T-helper 2 cell treated with Interferon-gamma antibody and Interleukin-4, amounts not matched to agents 100 ng/mL and 5 ng/mL, for 36 hours (primary cell): ENCODE measurements at regions not wholly inside any gene's neighbourhood (a gene's known extent, or its start where the extent isn't known, plus 50 kb on each side); places are given as distances from the start of the nearest gene placed in this dataset.
"Not testable (repeated sequence)": the region's sequence is repeated elsewhere in the genome, so short reads cannot be mapped to it uniquely, and the experiment has no call there.

Experiments
- intact Hi-C: fragments of 100-400 bp; cut with micrococcal nuclease; formaldehyde crosslinking; loops from one replicate; pipeline ENCODE4 v1.15.1; 2023

DNA sequence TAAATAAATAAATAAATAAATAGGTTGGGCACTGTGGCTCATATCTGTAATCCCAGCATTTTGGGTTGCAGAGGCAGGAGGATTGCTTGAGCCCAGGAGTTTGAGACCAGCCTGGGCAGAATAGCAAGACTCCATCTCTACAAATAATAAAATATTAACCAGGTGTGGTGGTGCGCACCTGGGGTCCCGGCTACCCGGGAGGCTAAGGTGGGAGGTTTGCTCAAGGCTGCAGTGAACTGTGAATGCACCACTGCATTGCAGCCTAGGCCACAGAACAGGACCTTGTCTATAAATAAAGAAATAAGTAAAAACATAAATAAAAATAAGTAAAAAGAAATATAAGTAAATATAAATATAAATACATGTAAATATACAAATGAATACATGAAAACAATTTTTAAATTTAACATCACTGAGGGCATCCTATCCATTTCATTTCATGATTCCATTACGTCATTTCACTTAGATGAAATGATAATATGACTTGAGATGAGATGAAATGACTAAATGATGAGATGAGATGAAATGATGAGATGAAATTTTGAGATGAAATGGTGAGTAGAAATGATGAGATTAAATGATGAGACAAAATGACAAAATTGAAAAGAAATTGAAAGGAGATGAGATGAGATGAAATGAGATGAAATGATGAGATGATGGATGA lies 233.4 kb downstream of the GOLGA6L6 start:
- intact Hi-C loops = not testable (repeated sequence)

DNA sequence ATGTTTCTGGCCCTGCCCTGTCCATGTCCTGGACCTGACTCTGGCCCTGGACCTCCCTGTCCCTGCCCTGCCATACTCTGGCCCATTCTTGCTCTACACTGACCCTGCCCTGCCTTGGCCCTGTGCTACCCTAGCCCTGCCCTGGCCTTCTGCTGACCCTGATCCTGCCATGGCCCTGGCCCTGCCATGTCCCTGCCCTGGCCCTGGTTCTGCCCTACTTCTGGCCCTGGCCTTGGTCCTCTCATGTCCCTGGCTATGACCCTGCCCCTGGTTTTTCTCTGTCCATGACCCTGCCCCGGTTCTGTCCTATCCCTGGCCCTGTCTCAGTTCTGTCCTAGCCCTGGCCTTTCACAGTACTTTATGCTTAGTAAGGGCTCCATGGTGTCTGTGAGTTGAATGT lies 234.5 kb downstream of the GOLGA6L6 start:
- intact Hi-C loops = not testable (repeated sequence)

DNA sequence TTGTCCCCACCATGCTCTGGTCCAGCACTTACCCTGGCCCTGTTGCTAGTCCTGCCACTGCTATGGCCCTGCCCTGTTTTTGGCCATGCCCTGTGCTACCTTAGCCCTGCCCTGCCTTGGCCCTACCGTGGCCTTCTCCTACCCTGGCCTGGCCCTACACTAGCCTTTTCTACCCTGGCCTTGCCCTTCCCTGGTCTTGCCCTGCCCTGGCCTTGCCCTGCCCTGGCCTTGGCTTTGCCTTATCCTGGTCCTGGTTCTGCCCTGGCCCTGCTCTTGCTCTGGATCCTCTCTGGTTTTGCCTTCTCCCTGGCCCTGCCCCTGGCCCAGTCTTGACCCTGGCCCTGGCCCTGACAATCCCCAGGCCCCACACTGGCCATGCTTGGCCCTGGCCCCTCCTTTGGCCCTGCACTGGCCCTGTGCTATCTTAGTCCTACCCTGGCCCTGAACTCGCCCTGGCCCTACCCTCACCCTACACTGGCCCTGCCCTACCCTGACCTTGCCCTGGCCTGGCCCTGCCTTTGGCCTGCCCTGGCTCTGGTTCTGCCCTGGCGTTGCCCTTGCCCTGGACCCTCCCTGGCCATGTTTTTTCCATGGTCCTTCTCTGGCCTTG lies 235.0 kb downstream of the GOLGA6L6 start:
- intact Hi-C loops = not testable (repeated sequence)

DNA sequence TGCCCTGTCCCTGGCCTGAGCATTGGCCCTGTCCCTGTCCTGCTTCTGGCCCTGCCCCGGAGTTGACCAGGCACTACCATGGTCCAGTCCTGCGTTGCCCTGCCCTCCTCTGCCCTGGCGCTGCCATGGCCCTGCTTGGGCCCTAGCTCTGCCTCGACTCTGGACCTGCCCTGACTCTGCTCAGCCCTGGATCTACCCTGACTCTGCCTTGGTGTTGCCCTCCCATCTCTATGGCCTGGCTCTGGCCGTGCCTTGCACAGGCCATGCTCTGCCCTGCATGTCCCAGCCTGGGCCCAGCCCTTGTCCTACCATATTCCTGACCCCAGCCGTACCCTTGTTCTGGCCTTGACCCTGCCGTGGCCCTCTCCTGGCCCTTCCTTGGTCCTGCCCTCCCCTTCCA lies 235.7 kb downstream of the GOLGA6L6 start:
- intact Hi-C loops = not testable (repeated sequence)

DNA sequence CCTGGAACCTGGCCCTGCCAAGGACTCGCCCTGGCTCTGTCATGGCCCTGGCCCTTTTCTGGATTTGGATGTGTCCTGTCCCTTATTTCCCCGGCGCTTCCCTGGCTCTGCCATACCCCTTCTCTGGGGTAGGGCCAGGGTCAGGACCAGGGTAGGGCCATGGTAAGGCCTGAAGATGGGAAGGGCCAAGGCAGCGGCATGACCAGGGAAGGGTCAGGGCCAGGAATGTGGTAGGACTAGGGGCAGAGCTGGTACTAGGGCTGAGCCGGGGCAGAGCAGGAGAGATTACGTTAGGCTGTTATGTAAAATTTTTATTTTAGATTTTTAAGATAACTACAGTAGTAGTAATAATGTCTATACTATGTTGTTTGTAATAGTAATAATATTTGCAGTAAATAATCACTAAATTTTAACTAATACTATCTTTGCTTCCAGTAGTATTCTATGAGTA lies 236.6 kb downstream of the GOLGA6L6 start:
- intact Hi-C loops = not testable (repeated sequence)

DNA sequence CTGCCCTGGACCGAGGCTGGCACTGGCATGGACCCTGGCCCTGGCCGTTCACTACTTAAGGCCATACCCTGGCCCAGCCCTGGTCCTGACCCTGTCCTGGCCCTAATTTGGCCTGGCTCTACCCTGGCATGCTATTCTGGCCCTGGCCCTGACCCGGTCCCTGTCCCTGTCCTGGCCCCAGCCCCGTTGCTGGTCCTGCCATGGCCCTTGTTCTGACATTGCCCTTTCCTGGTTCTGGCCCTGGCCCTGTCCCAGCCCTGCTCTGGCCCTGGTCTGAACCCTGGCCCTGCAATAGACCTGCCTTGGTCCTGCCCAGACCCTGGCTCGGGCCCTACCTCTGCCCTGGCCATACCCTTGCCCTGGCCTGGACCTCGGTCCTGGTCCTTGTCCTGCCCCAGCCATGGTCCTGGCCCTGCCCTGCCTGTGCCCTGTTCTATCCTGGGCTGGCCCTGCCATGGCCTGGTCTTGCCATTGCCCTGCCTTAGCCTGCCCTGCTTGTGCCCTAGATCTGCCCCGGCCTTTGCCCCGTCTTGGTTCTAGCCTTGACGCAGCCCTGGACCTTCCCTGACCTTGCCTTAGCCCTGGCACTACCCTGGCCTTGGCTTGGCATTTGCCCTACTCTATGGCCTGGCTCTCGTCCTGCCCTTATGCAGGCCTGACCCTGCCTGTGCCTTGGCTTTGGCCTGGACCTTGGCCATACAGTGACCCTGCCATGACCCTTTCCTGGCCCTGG lies 237.2 kb downstream of the GOLGA6L6 start:
- intact Hi-C loops = not testable (repeated sequence)

DNA sequence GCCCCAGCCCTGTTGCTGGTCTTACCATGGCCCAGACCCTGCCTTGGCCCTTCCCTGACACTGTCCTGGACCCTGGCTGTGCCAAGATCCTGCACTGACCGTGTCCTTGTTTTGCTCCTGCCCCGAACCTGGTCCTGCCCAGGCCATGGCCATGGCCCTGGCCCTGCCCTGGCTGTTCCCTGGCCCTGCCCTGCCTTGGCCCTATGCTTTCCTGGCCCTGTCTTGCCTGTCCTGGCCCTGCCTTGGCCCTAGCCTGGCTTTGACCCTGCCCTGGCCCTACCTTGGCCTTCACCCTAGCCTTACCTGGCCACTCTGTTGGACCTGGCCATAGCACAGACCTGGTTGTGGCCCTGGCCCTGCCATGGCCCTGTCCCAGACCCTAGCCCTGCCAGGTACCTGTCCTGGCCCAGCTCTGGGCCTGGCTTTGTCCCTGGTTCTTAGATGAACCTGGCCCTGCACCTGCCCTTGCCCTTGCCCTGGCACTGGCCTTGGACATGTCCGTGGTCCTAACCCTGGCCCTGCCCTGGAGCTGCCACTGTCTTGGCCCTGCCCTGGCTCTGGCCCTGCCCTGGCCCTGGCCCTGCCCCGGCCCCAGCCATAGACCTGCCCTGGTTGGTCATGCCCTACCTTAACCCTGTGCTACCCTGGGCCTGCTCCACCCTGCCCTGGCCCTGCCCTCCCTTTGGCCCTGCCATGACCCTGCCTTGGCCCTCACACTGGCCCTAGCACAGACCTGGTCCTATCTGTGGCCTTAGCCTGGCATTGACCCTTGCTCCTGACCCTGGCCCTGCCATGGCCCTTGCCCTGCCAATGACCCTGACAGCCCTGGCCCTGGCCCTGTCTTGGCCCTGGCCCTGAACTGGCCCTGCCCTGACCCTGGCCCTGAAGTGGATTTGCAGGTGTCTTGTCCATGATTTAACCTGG lies 238.1 kb downstream of the GOLGA6L6 start:
- intact Hi-C loops = not testable (repeated sequence)

DNA sequence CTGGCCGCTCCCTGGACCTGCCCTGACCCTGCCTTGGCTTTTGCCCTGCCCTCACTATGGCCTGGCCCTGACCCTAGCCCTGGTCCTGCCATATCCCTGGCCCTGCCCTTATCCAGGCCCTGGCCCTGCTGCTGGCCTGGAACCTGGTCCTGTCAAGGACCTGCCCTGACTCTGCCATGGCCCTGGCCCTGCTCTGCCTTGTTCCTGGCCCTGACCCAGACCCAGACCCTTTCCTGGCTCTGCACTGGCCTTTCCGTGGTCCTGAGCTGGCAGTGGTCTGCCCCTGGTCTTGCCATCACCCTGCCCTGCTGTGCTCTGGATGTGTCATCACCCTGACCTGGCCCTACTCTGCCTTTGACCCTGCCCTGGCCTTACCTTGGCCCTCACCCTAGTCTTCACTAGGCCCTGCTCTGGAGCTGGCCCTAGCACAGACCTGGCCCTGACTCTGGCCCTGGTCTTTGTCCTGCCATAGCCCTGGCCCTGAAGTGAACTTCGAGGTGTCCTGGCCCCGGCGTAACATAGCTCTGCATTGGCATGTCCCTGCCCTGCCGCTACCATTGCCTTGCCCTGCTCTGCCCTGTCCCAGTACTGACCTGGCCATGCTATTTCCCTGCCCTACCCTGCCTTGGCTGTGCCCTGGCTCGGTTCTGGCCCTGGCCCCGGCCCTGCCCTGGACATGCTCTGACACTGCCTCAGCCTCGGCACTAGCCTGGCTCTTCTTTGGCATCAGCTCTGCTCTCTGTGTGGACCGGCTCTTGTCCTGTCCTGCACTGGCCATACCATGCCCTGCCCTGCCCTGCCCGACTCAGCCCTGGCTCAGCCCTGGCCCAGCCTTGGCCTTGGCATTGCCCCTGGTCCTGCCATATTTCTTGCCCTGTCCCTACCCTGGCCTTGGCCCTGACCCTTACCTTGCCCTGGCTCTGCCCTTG lies 239.2 kb downstream of the GOLGA6L6 start:
- intact Hi-C loops = not testable (repeated sequence)

DNA sequence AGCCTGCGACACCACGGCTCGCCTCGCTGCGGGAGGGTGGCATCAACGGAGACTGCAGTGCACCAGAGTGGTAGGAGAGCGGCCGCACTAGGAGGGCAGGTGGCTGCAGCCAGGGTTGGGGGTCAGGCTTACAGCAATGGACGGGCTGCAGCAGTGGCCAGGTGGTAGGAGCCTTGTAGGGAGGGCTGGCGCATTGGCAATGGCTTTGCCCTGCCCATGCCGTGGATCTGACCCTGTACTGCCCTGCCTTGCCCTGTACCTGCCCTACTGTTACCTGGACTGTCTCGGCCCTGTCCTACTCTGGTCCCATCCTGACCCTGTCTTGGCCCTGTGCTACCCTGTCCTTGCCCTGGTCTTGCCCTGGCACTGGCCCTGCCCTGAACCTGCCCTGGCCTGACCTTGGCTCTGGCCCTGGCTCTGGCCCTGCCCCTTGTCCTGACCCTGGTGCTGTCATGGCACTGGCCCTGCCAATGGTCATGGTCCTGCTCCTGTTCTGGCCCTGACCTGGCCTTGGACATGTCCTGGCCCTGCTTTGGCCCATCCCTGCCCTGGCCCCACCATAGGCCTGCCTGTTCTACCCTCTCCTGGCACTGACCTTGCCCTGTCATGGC lies 240.0 kb downstream of the GOLGA6L6 start:
- intact Hi-C loops = not testable (repeated sequence)

DNA sequence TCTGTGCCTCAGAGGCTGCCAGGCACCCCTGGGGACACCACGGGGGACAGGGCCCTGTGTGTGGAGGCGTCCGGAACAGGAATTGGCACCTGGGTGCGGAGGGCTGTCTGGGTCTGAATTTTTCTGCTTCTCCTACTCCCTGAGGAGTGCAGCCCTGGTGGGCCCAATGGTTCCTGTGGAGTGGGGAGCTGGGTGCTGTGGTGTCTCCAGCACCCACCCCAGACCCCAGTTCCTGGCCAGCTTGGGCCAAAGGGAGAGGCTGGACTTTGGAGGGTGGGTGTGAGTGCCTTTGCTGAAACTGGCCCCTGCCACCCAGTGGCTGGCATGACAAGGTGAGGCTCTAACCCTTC lies 240.6 kb downstream of the GOLGA6L6 start:
- intact Hi-C loops = not testable (repeated sequence)

DNA sequence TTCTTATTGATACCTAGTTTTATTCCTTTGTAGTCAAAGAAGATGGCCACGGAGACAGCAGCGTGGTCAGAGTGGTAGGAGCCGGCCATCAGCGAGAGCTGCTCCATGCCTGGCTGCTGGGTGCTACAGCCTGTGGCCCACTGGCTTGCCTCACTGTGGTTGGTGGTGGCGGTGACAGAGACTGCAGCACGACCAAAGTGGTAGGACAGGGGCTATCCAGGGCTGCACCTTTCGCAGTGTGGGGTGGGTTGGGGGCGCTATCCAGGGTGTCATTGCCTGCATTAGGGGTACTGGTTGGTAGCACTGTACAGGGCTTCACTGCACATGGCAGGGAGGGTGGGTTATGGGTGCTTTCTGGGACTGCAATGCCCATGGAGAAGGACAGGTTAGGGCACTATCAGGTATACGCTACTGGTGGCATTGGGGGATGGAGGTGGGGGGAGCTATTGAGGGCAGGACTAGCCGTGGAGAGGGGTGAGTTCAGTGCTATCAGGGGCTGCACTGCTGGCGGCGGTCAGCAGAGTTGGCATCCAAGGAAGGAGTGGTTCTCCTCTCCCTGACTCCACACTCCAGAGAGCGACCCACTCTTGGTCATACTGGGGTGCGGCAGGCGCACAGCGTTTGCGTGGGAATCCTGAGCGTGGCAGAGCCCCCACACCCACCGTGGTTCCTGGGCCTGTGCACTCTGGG lies 241.1 kb downstream of the GOLGA6L6 start:
- intact Hi-C loops = not testable (repeated sequence)

DNA sequence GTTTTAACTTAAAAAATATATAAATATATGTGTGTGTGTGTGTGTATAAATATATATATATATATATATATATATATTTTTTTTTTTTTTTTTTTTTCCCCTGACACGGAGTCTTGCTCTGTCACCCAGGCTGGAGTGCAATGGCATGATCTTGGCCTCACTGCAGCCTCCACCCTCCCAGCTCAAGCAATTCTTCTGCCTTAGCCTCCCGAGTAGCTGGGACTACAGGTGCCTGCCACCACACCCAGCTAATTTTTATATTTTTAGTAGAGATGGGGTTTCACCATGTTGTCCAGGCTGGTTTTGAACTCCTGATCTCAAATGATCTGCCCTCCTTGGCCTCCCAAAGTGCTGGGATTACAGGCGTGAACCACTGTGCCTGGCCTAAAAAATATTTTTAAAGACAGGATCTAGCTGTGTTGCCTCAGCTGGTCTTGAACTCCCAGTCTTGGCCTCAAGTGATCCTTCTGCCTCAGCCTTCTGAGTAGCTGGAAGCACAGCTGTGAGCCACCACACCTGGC lies 243.9 kb downstream of the GOLGA6L6 start:
- intact Hi-C loops = not testable (repeated sequence)

DNA sequence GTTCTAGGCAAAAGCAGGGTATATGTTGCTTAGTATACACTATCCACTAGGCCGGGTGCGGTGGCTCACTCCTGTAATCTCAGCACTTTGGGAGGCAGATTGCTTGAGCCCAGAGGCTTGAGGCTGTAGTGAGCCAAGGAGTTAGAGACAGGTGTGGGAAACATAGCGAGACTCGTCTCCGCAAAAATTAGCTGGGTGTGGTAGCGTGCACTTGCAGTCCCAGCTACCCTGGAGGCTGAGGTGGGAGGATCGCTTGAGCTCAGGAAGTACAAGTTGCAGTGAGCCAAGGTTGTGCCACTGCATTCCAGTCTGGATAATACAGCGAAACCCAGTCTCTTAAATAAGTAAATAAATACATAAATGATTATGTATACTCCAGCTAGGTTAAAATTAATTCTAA lies 245.3 kb downstream of the GOLGA6L6 start:
- intact Hi-C loops = not testable (repeated sequence)

DNA sequence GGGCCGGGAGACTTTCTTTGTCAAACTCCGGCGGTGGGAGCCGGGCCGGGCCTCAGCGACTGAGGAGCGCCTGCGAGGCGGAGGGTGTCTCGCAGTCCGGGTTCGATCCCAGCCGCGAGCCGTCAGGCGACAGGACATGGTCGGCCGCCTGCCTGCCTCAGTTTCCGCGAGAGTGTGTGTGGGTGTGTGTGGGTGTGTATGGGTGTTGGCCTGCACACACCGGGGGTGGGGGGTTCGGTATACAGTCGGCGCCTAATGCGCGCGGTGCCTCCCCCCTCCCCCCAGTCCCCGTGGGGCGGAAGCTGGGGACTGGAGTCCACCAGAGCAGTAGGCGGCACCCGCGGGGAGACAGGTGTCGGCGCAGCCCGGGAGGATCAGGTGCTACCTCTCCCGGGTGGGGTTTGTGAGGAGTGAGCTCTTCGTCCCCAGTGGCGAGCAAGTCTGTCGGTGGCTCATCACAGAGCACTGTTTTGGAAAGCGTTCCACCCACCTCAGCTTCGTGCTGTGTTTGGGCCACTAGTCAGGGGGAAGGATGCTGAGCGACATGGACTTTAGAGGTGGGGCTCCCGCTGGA lies 246.3 kb downstream of the GOLGA6L6 start:
- intact Hi-C loops = no loop called here

DNA sequence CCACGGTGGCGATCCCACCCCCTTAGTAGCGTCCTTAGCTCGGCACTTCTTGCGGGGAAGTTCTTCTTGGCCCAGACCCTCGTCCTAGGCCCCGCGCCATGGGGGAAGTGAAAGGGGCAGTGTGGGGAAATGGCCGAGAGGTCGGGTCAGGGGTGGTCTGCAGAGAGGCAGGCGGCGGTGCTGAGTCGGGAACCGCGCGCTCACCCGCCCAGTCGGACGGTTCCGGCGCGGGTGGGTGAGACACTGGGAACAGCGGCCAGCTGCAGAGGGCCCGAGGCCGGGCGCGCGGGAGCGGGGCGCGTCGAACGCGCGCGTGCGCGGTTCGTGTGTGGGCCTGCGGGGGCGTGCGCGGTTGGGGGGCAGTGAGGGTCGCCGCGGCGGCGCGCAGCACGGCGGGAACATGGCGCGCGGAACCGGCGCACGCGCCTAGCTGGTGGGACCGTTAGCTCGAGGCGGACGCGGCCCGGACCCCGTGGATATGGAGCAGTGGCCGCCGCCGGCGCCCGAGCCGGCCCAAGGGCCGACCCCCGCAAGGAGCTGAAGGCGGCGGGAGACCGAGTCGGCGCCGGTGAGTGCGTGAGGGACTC lies 246.9 kb downstream of the GOLGA6L6 start:
- intact Hi-C loops = no loop called here

DNA sequence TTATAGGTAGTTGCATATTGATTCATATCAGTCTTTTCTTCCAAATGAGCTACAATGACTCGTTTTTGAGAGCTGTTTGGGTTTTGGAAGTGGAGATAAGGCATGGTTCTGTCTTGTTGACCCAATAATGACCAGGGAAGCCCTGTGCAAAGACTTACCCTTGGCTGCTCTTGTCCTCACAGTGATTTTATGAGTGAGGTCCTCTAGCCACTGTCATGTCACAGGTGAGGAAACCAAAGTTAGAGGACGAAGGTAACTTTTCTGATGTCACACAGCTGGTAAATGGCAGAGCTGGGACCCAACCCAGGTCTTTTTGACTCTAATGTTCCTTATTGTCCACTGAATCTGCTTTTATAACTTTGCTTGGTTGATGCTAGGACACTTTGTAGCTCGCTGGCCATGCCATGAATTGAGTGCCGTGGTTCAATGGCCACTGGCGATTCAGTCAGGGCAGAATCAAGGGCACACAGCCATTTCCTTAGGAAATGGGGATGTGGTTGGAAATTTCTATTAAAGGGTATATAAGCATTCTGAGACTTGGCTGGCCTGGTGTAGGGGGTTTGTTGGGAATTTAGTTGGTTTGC lies 249.1 kb downstream of the GOLGA6L6 start:
- intact Hi-C loops = not testable (repeated sequence)

DNA sequence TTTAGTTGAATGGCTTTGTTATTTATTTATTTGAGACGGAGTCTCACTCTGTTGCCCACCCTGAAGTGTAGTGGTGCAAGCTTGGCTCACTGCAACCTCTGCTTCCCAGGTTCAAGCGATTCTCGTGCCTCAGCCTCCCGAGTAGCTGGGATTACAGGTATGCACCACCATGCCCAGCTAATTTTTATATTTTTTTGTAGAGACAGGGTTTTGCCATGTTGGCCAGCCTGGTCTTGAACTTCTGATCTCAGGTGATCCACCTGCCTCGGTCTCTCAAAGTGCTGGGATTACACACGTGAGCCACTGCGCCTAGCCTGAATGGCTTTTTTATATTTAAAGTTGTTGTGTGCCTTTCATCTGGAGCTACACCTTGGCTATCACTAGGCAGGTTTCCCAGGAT lies 250.0 kb downstream of the GOLGA6L6 start:
- intact Hi-C loops = not testable (repeated sequence)

DNA sequence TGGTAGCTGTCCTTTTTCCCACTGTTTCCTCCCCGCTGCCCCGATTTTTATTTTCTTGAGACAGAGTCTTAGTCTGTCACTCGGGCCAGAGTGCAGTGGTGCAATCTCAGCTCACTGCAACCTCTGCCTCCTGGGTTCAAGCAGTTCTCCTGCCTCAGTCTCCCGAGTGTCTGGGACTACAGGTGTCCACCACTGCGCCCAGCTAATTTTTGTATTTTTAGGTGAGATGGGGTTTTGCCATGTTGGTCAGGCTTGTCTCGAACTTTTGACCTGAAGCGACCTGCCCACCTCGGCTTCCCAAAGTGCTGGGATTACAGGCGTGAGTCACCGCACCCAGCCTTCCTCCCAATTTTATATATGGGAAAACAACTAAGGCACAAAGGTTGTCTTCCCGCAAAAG lies 251.0 kb downstream of the GOLGA6L6 start:
- intact Hi-C loops = not testable (repeated sequence)
